IPS DF 4.7 (cell line): ENCODE measurements at regions not wholly inside any gene's neighbourhood (a gene's known extent, or its start where the extent isn't known, plus 50 kb on each side); places are given as distances from the start of the nearest gene placed in this dataset.
A peak's percentile ranks its signal among the peaks of the same experiment; 100 is the strongest.
"Not testable (repeated sequence)": the region's sequence is repeated elsewhere in the genome, so short reads cannot be mapped to it uniquely, and the experiment has no call there.

Source experiments
- DNase-seq: peaks from one replicate; pipeline ENCODE4 v3.0.0-alpha.2; 2013; ENCODE audit warnings: low spot score; ENCODE audit errors: extremely low read depth

DNA sequence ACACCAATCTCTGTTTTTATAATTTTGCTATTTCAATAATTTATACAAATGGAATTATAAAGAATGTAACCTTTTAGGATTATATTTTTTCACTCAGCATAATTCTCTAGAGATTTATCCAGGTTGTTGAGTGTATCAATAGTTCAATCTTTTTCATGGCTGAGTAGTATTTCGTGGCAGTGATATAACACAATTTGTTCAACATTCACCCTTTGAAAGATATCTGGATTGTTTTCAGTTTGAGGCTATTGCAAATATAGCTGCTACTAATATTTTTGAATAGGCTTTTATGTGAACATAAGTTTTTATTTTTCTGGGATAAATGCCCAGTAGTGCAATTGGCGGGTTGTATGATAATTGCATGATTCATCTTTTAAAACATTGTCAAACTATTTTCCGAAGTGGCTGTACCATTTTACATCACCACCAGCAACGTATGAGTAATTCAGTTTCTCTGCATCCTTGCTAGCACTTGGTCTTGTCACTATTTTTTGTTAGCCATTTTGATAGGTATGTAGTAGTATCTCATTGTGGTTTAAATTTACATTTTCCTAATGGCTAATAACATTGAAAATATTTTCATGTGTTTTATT lies 55.6 kb upstream of the ABCD3 start:
- DNase-seq = no peak

DNA sequence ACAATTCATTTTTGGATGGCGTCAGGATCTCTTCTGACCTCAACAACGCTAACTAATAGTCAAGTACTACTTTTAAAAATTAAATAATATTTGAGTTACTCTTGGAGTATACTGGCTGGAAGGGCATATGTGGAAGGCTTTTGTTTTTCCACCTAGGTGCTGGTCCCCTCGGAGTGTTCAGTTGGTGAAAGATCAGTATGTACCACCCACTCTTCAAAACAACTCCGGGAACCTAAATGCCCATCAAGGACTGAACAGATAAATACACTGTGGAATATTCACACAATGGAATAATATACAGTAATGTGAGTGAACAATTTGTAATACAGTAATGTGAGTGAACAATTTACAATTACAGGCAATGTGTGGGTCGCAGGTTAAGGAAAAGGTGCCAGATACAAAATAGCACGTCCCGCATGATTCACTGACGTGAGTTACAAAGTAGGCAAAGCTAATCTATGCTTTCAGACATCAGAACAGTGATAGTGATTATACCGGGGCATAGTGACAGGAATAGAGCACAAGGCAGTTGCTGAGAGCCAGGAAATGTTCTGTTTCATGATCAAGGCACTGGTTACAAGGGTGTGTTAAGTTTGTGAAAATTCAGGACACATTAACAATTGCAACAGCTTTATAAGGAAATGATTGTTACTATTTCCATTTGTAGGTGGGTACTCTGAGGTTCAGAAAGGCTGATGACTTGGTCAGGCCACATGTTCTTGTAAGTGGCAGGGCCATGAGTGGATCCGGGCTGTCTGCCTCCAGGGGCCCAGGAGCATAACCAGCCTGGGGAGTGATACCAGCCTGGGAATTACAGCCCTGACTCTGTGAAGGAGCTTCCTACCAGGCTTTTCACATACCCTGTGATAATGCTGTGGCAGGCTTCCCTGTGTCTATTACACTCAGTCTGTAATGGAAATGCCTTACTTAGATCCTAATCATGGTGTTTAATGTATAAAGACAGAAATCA lies 59.3 kb upstream of the ABCD3 start:
- DNase-seq = no peak

DNA sequence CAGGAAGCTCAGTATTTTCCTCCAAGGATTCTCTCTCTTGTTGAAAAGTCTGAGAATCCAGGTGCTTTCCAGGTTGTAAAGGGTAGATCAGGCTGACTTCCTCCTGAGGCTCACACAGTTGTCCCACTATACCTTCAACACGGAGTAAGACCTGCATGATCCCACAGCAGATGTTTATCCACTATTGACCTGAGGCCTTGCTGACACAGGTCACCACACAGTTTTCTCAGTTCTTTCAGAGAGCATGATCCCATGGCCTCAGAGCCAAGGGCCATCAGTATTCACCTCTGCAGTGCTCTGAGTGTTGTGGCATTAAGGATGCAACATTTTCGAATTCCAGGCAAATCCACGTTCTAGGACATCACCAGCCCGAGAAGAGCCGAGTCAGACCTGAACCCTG lies 60.5 kb upstream of the ABCD3 start:
- no peak for DNase-seq

DNA sequence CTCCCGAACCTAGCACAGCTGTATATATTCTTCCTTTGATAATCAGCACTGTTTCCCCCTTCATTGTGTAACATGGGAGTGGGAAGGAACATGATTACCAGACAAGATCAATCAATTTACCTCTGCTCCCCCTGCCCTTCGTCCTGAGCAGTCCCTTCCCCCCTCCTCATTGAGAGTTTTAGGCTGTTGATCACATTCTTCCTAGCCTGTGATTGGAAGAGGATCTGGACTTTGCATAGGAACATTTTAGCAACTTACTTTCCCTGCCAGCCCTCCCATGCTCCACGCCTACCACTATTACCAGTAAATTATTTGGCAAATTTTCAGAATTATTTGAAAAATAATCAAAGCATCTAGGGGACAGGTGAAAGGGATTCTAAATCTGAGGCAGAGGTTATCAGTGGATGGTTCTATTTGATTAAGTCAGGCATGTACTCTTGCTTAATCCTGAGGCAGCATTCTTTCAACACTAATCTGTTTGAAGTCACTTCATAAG lies 62.7 kb upstream of the ABCD3 start:
- DNase-seq = no peak

DNA sequence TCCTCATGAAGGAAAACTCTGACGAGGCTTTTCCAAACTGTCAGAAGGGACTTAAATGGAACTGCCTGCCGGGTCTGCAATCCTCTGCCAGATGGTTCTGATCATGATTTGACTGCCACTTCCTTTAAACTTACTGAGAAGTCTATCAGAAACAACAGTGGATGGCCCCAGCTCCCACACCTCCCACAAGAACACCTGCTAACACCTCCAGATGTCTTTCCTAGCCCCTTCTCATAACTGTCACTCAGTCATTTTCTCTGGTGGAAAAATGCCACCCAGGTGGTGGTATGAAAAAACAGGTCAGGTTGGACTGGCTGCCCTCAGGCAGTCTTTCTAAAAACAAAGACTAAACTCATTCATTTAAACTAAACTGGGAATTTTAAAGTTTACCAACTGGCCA lies 66.7 kb upstream of the ABCD3 start:
- no peak for DNase-seq

DNA sequence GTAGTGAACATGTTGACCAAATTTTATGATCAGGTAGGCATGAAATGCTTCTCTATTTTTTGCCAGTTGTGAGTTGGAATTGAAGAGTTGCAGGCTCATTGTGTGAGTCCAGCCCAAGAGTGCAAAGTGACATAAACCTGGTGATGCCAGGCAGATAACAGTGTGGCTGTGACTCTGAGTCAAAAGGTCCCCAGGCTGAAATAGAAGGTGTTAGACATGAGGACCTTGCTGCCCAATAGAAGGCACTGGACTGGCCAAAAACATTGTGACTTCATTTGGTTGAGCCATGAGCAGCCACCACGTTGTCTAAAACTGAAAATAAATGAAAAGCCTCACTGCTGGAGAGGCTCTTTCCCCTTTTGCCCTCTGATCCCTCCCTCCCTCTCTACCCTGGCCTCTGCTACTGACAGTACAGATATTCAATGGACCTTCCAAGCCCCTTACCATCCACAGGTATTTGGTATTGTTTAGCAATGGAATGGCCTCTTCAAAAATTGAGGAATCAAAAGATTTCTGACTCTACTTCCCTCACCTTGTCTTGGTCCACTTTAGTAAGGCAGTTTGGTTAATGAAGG lies 67.8 kb upstream of the ABCD3 start:
- DNase-seq = no peak

DNA sequence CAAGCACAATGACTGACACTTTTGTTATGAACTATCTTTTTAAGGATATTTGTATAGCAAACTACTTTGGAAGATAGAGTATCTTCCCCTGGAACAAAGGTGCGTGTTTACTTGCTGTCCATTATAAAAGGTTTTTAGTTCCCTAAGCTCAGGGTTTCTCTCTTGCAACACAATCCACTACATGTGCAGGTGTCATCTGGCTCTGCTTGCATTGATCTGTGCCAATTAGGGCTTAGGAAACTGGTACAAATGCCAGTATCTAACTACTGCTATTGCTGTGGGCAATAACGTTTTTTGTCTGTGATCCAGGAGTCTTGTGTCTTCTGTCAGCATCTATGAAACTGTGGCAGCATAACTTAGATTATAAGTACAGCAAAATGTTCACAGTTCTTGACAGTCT lies 68.3 kb upstream of the ABCD3 start:
- DNase-seq = no peak

DNA sequence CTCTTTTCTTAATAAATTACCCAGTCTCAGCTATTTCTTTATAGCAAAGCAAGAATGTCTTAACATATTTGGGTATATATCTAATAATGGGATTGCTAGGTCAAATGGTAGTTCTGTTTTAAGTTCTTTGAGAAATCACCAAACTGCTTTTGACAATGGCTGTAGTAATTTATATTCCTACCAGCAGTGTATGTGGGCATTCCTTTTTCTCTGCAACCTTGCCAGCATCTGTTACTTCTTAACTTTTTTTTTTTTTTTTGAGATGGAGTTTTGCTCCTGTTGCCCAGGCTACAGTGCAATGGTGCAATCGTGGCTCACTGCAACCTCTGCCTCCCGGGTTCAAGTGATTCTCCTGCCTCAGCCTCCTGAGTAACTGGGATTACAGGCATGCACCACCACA lies 69.8 kb upstream of the ABCD3 start:
- not testable (repeated sequence) for DNase-seq

DNA sequence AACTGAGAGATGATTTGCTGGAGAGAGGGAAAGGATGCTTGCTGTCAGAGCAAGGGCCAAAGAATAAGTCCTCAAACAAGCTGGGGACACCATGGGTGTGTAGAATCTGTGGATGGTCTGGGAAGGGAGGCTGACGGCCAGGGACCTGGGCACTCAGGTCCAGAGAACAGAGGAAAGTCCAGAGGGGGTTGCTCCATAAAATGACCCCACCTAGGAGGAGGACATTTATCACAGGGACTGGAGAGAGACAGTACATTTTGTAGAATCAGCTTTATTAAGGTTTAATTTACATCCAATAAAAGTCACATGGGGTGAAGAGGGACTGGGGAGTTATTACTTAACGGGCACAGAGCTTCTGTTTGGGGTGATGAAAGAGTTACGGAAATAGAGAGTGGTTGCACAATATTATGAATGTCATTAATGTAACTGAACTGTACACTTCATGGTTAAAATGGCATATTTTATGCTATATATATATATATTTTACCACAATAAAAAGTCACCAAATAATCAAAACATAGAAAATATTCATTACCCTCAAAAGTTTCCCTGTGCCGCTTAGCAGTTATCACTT lies 73.0 kb upstream of the ABCD3 start:
- no peak for DNase-seq

DNA sequence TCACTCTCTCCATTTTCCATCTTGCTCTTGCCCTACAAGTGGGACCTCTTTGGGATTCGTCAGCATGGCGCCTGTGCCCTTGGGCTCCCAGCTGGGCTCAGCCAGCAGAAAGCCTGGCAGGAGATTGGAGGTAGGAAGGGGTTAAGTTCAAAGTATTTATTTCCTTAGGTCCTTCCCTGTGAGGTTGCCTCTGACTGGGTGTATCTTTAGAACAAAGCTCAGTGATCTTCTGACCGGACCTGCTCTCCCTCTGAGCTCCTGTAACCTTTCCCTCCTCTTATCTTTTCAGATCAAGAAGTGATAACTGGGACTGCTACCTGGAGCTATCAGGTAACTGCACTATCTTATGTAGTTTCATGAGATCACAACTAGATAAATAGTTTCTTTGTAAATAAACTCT lies 75.8 kb upstream of the ABCD3 start:
- DNase-seq = no peak

DNA sequence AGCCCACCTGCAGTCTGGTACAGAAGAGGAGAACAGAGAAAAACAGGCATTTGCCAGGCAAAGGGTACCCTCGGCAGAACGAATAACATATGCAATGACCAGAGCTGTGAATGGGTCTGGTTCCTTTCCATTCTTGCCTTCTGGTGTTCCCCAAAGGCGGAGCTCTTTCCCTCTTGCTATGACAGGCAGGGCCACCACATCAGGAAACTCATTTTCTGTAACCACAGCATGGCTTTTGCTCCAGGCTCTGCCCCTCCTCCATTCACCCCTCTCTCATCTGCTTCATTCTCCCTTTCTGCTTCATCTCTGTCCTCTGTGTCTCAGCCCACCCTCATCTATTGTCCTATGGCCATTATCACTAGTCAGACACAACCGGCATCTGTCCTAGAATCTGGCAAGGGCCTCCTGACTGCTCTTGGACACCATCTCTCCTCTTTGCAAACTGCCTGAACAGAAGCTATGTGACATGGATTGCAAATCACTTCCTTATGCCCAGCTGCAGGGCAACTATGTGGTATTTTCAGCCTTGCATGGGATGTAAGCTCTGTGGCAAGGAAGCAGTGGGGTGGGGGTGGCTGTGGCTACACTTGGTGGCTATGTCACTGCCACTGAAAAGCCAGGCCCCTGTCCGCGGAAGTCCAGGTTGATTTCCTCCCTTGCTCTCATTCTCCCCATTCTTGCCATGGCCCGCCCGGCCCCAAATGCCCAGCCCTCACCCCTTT lies 78.8 kb upstream of the ABCD3 start:
- no peak for DNase-seq

DNA sequence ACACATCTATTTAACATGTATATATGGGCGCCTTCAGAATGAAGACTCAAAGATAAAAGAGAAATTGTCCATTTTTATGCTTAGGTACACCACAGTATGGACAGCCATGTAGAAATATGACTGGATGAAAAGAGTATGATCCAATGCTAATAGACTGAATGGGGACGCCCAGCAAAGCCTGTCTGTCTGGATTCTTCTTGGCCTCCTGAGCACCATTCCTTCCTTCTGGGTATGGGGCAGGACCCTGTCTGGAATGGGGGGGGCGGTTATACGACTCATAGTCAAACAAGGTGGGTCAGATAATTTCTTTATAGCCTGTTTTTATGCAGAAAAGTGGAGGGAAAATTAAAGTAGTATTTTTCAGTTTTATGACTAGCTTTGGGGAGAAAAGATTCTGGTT lies 81.2 kb upstream of the ABCD3 start:
- DNase-seq = no peak

DNA sequence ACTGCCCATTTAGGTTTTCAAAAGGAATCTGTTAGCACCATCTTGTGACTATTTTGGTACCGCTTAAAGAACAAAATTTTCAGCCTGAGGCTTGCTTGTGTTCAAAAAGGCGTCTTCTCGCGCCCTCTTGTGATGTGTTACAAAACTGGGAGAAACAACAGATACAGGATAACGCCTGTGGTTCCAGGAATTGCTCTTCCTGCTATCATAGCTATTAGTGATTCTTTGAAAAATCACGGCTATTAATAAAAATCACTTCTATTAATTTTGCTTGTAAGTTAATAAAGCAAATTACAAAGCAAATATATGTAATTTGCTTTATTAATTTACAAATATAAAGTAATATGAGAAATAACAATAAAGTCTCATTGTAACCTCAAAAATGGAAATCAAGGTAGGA lies 82.2 kb upstream of the ABCD3 start:
- DNase-seq = peak; percentile 75

DNA sequence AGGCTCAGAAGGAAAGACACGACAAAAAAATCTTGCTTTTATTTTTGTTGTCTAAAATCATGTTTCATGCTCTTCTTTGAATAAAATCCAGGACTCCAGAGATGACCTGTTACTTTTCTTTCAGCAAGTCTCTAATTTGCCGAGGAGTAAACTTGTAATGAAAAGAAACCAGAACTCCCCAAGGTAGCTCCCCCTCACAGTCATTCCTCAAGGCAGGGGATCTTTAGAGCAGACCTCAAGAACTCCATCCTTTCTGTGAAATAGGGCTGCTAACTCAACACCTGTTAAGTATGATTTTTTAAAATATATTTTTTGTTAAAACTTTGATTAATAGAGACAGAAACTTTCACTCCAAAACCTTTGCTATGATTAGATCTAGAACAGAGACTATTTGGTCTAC lies 82.7 kb upstream of the ABCD3 start:
- no peak for DNase-seq

DNA sequence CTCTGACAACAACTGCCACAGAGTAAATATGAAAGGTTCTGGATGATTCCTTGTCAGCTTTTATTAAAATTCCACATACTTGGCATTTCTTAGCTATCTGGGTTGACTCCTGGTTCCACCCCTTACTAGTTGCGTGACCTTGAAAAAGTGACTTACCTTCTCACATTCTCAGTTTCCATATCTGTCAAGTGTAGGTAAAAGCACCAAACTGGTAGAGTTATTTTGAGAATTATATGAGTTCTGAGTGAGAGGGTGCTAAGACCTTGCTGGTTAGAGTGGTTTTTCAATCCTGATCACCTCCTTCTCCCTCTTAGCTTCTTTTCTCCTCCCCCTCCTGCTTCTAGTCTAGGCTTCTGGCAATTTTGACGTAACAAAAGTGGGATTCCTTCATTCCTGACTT lies 83.4 kb upstream of the ABCD3 start:
- no peak for DNase-seq

DNA sequence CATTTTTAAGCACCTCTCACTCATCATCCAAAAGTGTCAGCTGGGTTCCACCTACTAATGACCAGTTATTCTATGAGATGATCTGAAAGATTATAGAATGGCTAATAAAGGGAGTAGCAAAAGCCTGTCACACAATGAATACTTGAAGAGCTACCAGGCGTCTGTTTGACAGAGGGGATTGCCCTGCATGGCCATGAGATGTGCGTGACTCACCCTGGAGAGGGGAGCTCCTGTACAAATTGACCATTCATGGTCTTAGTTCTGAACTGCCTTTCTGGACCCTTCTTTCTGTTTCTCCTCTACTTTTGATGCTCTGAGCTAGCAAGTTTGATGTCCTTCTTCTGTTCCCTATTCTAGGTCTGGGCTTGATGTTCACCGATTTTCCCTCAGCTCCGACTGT lies 85.2 kb upstream of the ABCD3 start:
- DNase-seq = no peak

DNA sequence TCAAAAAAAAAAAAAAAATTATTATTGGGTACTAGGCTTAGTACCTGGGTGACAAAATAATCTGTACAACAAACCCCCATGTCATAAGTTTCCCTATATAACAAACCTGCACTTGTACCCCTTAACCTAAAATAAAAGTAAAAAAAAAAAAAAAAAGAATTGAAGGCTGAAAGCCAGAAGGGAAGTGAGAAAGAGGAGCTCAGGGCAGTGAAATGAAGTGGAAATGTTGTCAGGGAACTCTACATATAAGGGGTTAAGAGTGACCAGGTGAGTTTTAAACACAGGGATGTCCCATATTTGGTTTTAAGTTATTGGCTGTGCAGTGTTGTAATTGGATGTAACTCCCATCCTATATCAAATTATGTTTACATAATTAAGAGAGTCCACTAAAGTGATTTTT lies 85.7 kb upstream of the ABCD3 start:
- no peak for DNase-seq

DNA sequence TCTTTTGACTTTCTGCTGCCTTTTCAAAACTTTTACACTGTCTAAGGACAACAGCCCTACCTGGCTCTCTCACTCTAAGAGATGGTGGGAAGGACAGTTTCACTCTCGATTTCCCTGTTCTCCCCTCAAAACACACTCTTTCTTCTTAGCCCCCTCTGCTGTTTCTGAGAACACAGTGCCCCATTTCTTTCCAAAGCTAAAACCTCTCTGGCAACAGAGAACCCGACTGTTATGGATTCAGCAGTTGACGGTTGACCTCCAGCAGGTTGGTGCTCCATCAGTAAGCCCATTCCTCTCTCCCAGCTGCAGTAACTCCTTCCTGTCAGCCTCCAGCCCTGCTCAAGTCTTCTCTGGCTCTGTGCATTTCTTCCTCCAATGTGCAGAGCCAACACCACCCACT lies 88.2 kb upstream of the ABCD3 start:
- peak; percentile 36 for DNase-seq

DNA sequence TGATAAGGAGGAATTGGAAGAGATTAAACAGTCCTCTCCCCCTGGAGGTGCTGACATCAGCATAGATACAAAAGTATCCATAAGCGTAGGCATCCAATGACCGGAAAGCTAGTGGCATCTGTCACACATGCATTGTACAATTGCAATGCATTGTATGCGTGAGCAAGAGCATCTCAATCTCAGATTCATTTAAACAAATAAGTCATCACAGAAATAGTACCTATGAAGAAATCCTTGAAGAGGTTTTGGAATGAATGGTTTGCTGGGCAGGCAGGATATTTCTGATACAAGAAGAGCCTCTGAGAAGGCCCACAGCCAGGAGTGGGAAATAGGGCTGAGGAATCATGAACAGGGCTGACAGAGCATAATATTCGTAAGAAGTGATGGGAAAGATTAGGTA lies 88.9 kb upstream of the ABCD3 start:
- DNase-seq = no peak

DNA sequence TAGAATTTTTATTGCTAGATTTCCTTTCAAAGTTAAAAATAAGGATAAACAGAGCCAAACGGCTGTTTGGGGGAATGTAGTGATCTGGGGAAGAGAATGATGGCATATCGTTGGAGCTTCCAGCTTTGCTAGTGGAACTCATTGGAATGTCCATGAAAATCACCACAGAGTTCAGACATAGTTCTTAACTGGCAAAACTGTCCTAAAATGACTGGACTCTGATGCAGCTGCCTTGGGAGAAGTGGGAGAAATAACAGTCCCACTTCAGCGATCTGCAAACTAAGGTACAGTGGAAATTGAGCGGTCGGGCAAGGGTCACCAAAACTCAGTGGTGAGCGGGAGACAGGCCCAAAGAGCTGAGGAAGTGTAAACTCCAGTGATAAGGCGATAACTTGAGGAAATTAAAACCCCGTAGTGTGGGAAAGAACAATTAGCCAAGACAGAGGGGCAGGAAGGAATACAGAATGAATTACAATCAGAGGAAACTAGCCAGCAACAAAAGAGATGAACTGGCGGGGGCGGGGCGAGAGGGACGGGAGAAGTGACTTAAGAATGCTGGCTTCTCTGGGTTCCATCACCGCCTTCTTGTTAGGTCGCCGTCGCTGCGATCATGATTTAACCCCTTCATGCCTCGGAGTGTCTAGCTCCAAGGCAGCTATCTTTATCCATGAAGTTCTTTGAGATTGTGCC lies 89.8 kb upstream of the ARHGAP29 start:
- DNase-seq = peak; percentile 38

DNA sequence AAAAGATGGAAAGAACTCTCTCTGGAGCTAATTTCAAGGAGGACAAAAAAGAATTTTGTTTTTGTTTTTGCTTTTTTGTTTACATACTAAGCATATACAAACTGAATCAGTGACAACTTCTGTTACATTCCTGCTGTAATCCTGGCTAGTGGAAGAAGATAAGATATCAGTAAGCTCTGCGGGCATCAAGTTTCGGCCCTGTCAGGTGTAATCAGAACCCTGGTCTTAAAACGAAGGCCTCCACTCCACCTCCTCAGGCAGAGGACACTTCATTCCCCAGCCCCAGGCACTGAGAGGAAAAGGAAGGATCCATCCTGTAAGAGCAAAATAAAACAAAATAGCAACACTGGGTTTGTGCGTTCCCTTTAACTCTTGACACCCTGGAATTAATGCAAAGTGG lies 88.9 kb upstream of the ARHGAP29 start:
- no peak for DNase-seq
